Right lung (tissue), 2 donors: ENCODE measurements at regions not wholly inside any gene's neighbourhood (a gene's known extent, or its start where the extent isn't known, plus 50 kb on each side); places are given as distances from the start of the nearest gene placed in this dataset.
"Not testable (repeated sequence)": the region's sequence is repeated elsewhere in the genome, so short reads cannot be mapped to it uniquely, and the experiment has no call there.

Source experiments
- DNase-seq, 2 donors: peaks; one replicate each; pipeline ENCODE4 v3.0.0-alpha.2; 2013

DNA sequence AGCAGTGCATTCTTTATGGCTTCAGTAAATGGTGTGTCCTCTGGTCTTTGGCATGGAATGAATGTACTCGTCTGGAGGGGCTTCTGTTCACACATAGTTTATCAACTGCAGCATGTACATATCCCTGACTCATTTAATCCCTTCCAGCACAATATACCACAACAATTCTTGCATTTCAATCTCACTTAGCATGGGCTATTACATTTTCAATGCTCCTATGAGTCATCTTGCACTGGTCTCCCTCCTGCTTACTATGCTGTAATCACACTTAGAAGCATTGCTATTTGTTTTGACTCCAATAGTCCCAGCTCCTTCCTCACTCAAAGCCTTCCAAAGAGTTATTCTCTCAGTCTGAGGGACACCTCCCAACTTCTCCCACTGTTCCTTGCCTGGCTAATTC is 180.9 kb upstream of the NUDT10 start:
- DNase-seq, result no peak

DNA sequence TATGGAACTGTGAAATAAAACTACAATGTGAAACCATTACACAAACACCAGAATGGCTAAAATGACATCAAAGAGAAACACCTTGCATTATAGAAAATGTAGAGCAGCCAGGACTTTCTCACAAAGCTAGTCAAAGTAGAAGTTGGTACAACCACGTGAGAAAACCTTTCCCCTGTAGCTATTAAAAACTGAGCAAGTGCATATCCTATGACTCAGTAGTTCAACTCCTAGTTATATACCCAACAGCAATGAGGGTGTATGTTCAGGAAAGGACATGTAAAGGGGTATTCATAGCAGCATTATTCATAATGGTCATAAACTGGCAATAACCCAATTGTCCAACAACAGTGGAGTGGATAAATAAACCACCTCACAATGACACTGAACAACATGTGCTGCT is 177.5 kb upstream of the NUDT10 start:
- DNase-seq, result no peak

DNA sequence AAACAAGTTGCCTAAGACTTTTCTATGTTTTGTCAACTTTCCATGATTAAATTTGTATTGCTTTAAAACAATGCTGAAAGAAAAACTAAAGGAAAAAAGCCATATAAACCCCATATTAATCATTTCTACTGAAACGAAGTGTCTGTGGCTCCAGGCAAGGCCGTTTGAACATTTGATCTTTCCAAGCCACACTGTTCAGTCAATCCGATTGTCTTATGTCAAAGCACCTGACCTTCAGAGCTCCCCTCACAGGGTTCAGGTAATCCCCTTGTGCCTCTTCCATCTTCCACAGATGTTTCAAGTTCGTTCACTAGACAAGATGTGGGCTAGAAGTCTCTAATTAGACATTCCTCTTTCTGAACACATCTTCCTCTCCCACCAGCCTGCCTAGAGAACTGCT is 177.1 kb upstream of the NUDT10 start:
- DNase-seq, result no peak

DNA sequence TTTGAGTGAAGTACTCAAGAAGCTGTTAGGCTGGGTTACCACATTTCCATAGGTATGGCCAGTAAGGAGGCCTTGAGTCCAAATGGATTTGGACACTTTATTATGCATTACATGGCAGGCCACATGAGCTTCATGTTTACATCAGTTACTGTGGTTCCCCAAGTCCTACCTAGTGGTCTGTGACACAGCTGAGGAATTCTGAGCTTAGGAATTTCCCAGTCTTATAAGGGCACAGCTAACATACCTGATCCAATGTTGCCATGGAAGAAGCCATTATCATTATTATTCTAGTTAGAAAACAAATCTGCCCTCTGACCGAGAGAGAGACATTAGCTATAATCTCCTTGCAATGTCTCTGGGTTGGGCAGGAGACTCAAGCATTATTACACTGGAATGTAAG is 174.4 kb upstream of the NUDT10 start:
- DNase-seq, result no peak

DNA sequence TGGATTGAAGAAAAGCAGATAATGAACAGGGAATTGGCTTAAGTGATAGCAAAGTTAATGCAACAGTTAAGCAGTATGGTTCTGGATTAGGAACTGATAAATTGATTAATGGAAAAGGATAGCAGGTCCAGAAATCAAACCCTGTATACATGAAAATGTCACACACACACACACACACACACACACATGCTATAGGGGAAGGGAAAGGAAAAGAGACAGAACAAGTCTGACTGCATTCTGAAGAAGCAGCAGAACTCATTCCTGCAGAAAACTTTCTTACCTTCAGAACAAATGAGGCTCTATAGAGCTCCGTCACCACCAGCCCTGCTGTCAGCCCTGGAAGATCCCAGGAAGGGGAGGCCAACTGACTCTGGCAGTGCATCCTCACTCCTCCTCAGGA is 173.2 kb upstream of the NUDT10 start:
- not testable (repeated sequence) for DNase-seq

DNA sequence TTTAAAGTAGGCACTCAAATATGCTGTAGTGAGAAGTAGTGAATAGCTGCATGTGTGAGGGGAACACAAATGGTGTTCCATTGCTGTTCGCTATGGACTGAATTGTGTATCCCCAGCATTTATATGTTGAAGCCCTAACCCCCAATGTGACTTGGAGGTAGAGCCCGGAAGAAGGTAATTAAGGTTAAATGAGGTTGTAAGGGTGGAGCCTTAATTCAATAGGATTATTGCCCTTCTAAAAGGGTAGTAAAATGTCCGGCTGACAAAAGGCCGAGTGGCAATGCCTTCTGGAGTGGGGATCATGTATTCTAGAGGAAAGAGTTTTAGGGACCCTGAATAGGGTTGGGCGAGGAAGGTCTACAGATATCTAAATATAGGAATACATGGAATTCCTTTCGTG is 168.9 kb upstream of the NUDT10 start:
- DNase-seq, result no peak

DNA sequence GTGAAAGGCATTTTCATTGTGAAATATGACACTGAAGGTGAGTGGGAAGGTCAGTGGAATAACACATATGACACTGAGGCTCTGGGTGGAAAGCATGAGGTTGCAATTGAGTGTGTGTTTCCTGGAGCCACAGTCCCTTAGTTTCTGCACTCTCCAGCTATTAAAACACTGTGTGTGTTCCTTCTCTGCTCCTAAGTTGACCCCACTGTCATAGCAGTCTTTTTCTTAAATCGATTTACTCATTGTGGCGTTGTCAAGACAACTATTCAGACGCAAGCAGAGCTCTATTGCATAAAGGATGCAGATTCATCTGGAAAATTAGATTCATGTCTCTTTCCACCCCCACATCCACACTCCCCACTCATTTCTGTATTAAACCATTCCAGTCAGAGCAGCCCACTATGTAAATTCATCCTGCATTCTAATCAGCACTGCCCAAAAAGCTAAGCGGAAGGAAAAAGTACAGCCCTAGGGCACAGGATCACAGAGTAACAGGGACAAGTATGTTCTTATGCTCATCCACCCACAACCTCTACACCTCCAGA is 154.2 kb upstream of the NUDT10 start:
- DNase-seq, result not testable (repeated sequence)

DNA sequence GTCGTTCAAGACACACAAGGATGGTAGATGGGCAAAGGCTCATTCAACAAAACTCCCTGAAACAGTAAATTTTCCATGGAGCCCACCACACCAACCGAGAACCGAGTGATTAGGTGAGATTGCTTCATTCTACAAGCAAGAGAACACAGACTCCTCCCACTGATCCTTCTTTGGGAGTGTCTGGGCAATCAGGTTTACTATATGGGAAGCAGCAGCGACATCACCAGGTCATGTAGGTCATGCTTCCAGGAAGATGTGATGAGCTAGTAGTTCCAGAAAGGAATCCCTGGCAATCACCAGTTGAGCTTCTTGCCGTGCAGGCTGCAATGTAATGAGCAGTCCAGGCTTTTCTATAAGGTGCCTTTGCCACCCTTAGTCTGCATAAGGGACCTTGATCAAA is 152.8 kb upstream of the NUDT10 start:
- not testable (repeated sequence) for DNase-seq

DNA sequence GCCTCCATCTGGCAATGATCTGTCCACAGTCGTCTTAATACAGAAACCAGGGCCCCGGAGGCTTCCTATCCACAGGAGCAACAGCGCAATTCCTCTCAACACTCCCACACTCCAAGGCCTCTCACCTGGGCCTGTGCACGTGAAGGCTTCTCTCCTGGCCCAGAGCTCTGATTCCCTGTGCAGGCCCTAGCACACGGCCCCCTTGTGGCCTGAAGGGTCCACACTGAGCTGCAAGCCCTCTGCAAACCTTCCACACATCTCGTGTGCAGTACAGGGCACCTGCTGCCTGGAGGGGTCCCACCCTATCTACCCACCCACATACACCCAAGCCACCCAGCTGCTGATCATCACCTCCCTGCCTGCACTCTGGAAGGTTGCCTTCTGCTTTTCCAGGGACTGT is 150.1 kb upstream of the NUDT10 start:
- no peak for DNase-seq

DNA sequence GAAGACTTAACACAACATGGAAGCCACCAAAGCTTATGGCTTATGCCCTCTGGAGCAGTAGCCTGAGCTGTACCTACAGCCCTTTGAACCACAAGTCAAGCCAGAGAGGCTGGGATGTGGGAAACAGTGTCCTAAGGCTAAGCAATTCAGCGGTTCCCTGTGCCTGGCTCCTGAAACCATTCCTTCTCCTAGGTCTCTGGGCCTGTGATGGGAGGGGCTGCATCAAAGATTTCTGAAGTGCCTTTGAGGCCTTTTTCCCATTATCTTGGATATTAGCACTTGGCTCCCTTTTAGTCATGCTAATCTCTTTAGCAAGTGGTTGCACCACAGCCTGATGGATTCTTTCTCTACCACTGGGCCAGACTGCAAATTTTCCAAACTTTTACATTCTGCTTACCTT is 140.5 kb upstream of the NUDT10 start:
- no peak for DNase-seq

DNA sequence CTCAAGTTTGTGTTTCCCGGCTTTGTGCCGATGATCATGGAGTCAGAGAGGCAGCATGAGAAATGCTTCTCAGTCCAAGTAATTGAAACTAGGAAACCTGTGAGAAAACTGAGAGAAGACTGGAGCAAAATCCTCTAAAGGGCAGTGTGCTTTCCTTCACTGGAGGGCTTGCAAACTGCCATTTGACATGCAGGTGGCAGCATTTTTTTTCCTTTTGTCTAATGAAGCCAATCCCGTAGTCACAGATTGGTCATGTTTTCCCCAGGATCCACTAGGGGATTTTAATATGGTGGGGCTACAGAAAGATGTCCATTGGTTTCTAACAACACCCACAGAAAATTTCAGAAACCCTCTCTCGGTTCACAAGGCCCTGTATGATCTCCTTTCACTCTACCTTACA is 117.4 kb upstream of the NUDT10 start:
- no peak for DNase-seq

DNA sequence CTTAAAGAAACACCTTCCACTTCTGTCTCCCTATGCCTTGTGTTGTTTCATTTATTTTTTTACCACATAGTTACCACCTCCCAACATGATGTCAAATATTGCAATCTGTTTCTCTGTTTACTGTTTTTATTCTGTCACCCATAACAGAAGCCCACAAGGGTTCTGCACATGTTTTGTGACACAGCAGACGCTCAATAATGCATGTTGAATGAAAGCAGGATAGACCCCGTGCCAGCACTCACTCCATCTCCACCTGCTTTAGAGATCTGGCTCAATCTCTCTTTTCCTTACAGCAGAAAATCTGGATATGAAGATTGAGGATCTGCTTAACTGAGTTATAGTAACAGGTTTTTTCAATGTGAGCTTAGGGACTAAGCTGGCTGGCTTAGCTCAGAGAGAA is 116.8 kb upstream of the NUDT10 start:
- no peak for DNase-seq

DNA sequence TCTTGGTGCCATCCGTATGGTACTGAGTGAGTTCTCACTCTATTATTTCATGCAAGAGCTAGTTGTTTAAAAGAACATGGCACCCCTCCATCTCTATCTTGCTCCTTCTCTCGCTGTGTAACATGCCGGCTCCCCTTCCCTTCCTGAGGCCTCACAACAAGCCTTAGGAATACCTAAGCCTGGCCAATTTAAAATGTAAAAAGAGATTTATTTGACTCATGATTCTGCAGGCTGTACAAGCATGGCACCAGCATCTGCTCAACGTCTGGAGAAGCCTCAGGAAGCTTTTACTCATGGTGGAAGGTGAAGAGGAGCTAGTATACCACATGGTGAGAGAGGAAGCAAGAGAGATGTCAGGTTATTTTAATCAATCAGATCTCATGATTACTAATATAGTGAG is 90.4 kb upstream of the NUDT10 start:
- no peak for DNase-seq

DNA sequence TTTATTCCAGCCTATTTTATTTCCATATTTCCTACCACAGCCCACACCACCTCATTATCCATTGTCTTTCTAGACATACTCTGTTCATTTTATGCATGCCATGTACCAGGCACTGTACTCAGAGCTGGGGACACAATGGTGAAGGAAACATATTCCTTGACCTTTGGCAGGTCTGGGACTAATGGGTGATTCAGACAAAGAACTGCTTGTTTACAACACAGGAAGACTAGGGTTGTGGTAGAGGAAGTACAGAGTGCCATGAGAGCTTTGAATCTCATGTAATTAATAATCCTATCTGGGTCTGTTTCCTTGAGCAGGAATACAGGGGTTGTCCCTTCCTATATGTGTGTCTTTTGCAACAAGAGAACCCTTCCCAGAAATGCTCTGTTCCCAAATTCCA is 75.1 kb upstream of the NUDT10 start:
- no peak for DNase-seq

DNA sequence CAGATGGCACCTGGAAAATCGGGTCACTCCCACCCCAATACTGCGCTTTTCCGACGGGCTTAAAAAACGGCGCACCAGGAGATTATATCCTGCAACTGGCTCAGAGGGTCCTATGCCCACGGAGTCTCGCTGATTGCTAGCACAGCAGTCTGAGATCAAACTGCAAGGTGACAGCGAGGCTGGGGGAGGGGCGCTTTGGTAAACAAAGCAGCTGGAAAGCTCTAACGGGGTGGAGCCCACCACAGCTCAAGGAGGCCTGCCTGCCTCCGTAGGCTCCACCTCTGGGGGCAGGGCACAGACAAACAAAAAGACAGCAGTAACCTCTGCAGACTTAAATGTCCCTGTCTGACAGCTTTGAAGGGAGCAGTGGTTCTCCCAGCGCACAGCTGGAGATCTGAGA is 70.4 kb upstream of the NUDT10 start:
- not testable (repeated sequence) for DNase-seq

DNA sequence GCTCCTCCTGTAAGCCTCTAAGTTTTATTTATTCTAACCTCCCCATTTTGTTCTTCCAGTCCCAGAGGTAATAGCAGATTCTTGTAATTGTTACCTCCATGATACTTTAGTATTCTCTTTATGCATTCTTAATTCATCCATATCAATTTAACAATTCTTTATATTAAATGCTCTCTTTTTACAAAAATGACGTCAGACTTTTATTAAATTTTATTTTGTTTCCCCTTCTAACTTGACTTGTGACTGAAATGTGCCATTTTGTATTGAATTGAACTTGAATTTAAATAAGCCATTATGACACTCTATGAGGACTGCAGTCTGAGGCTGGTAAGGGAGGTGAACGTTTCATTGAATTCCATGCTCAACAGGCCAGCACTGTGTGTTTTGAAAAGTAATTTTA is 60.0 kb upstream of the NUDT10 start:
- no peak for DNase-seq

DNA sequence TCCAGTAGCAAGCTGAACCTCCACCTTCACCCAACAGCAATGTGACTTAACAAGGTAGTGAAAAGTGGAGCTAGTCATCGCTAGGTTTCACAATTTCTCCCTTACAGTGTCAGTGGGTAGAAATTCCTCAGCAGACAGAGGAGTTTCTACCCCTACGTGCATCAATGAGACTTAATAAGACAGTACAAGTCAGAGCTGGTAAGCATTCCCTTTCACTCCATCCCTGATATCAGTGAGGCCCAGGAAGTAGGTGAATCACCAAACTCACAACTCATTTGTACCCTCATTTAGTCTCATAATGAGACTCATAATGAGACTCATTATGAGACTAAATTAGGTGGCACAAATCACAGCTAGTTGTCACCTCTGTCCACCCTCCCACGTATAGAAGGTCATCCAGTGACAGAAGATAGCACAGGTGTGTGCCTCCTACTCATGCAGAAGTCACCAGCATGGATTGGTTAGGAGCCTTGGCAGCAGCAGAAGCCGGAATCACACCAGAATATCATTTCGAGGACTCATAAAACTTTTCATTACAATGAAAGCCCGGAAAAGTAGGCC is 50.8 kb upstream of the NUDT10 start:
- no peak for DNase-seq
